ENCODE measurements at regions not wholly inside any gene's neighbourhood (a gene's known extent, or its start where the extent isn't known, plus 50 kb on each side); places are given as distances from the start of the nearest gene placed in this dataset.

GRCh38 chr3:4139462-4140140, 163.6 kb upstream of the SETMAR start:
- TF ChIP-seq CTCF (IDR thresholded peaks at IDR 0.05) (no peak), EP300 (IDR thresholded peaks at IDR 0.05) (no peak), POLR2A (IDR thresholded peaks at IDR 0.05) (no peak)
